GM21737 (cell line): ENCODE measurements at regions not wholly inside any gene's neighbourhood (a gene's known extent, or its start where the extent isn't known, plus 50 kb on each side); places are given as distances from the start of the nearest gene placed in this dataset.
"Not testable (repeated sequence)": the region's sequence is repeated elsewhere in the genome, so short reads cannot be mapped to it uniquely, and the experiment has no call there.

Experiments used
- ATAC-seq: cut with Tn5 transposase; IDR thresholded peaks from one replicate; pipeline ENCODE4 v1.9.1; 2021; ENCODE audit warnings: mild to moderate bottlenecking, moderate library complexity; ENCODE audit not compliant: unreplicated experiment

DNA sequence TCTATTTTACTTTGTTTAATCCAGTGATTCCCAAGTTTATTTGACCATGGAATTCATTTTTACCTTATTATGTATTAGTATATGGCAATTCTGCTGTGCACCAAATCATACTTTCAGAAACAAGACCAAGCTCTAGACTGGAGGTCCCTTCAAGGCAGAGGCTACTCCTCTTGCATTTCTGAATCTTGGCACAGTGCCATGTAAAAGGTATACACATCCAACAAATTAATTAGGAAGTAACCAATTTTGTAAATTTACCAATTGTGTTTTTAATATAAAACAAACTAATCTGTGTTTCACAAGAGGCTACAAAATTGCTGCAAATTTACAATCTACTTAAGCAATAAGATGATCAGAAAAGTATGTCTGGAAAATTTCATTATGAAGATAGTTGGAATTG lies 712.2 kb upstream of the HS3ST1 start:
- no peak for ATAC-seq

DNA sequence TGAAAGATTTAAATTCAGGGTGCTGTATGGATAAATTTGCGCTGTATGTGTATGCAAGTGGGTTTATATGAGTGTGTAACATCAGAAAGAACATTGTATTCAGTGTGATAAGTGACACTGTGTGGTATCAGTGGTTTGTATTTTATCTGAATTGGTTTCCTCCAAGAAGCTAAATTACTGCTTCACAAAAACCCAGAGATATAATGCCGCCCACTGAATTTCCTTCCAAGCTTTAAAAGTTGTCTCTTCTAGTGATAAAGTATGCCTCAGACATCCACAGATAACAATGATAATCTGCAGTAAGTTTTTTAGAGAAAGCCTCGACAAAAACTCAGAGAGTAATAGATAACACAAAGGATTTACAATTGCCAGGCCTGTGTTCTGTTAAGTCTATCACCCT lies 710.6 kb upstream of the HS3ST1 start:
- ATAC-seq, result no peak

DNA sequence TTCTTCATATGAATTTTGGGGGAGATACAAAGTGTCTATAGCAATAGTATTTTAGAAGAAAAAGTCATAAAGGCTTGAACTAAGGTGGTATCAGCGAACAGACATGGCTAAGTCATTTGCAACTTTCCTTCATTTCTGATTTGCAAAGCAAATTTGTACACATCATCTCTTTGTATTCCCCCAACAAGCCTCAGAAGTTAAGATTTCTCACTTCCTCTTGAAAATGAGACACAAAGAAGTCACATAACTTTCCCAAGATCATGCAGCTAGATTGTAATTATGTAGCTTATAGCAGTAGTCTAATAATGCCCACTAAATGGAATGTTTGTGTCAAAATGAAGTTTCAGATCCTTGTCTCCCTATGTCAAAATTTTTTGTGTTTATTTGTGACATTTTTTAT lies 709.8 kb upstream of the HS3ST1 start:
- ATAC-seq, result no peak

DNA sequence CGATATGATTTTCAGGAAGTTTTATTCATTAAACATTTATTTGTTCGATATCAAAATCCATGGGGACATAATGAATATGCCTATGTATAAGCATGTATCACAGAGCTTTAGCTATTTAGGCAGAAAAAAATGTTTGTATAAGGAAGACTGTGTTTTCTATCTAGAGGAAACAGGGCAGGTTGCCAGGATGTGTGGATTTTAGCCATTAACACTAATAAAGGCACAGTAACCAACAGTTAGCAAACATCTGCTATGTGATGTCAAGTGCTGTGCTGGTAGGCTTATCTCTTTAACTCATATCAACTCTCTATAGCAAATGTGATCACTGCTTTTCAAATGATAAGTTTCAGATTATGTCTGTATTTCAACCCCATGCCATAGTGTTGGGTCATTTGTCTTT lies 708.9 kb upstream of the HS3ST1 start:
- no peak for ATAC-seq

DNA sequence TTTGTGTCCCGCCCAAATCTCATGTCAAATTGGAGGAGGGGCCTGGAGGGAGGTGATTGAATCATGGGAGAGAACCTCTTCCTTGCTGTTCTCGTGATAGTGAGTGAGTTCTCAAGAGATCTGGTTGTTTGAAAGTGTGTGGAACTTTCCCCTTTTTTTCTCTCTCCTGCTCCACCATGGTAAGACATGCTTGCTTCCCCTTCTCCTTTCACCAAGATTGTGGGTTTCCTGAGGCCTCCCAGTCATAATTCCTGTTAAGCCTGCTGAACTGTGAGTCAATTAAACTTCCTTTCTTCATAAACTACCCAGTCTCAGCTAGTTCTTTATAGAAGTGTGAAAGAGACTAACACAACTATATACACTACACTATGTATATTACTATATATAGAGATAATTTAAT lies 697.8 kb upstream of the HS3ST1 start:
- no peak for ATAC-seq

DNA sequence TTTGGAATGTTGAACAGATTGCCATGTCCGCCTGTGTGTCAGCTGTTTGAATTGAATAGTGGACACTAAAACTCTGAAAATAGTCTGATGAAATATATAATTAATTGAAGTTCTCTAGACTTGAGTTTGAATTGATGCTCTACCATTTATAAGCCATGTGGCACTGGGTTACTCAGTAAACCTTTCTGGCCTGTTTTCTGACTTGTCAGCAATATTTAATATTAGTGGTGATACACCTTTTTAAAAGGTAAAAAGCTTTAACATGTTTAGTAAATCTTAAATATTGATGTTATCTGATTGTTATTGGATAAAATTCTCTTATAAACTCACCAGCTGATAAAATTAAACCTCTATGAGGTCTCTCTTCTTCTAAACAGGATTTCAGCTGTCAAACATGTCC lies 695.4 kb upstream of the HS3ST1 start:
- no peak for ATAC-seq

DNA sequence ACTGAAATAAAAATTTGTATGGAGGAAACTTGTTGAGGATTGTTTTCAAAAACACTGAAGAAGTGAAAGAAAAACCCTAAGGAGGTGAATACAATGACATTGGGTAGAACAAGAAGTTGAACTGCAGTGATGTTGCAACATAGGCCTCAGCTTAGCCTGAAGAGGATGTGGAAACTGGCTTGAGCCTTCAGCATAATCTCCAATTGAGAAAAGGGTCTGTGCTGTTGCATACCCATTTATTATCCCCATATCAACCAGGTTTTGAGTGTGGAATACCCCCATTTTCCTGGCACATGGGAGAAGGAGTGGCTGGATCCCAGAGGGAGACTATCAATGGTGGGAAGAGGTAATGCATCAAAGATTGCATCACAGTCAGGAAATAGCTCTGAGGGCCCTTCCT lies 695.0 kb upstream of the HS3ST1 start:
- ATAC-seq, result no peak

DNA sequence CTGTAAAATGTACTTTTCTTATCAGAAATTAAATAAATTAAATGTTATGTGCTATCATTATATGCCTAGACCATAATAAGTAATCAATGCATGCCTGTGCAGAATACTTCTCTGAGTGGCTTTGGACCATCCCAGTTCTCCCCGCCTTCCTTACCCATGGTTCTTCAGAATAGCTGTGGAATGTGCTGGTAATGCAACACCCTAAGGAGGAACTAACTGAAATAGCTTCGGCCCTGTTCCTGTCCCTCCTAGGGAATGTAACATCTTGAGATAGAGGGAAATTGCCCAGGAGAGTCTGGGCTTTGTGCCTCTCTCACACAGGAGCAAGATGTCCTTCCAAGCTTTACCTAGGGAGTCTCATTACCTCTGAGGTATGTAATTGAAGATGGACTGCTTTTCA lies 693.6 kb upstream of the HS3ST1 start:
- ATAC-seq, result no peak

DNA sequence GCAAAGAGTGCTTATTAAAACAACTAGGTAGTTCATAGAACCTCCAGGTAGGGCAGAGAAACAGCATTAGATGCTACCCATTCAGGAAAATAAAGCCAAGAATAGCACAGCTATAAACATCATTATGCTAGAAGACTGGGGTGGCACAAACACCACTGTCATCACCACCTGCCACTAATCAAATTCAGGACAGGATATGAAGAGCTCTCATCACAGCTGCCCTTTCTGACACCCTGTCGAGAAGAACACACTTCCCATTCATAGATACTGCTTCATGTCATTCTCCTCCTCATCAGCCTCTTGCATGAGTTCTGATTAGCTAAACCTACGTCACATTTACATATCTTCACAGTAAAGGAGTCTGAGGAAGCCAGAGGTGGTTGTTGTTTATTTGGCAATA lies 692.3 kb upstream of the HS3ST1 start:
- no peak for ATAC-seq

DNA sequence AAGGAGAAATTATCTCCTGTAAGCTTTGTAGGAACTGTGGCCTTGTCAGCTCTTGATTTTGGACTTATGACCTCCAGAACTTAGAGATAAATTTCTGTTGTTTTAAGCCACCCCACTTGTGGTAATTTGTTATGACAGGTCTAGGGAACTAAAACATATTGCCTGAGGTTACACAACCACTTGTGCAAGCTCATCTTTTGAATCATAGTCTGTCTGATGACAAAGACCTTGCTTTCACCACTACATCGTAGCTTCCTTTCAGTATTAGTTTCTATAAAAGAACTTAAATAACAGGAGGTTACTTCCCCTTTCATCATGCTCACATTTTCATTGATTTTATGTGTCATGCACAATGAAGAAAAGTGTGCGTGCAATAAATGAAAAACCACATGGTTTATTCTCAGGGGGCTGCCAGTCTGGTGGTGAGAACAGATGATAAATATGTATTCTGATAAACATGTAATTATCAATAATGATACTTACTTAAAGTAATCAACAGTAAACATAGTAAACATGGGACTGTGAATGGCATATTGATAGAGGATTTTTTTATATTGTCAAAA lies 690.0 kb upstream of the HS3ST1 start:
- ATAC-seq, result peak; percentile 67

DNA sequence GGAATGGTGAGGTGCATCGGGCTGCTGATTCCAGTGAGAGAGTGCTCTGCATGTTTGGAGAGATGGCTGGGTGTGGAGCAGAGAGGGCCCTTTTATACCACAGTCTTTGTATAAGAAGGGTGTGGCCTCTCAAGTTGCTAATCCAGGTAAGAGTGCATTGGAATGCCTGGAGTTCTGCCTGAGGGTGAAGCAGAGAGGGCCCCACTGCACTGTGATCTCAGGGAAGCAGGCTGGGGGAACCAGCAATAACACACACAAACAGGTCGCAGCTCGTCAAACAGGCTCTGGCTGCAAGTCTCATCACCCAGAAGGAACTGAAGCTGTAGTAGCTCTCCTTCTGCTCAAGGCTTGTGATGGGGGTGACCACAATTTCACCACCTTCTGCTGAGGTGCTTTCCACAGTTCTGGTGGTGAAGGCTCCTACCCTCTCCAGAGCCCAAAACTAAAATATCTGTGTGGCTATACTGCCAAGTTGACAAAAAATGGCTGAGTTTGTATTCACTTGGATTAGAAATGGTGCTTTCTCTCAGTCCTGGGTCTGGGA lies 687.4 kb upstream of the HS3ST1 start:
- no peak for ATAC-seq

DNA sequence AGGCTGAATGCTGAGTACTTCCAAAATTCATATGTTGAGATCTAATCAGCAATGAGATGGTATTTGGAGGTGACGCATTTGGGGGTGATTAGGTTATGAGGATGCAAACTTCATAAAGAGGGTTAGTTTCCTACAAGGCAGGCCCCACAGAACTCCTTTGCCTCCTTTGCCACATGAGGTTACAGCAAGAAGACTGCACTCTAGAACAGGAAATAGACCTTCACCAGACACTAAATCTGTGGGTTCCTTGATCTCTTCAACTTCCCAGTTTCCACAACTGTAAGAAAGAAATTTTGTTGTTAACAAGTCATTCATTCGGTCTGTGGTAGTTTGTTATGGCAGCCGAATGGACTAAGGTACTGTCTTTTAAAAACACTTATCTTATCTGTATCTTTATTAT lies 681.9 kb upstream of the HS3ST1 start:
- no peak for ATAC-seq

DNA sequence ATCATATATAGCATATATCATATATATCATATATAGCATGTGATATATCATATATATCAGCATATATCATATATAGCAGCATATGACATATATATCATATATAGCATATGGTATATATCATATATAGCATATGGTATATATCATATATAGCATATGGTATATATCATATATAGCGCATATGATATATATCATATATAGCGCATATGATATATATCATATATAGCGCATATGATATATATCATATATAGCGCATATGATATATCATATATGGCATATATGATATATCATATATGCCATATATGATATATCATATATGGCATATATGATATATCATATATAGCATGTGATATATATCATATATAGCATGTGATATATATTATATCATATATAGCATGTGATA lies 680.4 kb upstream of the HS3ST1 start:
- not testable (repeated sequence) for ATAC-seq

DNA sequence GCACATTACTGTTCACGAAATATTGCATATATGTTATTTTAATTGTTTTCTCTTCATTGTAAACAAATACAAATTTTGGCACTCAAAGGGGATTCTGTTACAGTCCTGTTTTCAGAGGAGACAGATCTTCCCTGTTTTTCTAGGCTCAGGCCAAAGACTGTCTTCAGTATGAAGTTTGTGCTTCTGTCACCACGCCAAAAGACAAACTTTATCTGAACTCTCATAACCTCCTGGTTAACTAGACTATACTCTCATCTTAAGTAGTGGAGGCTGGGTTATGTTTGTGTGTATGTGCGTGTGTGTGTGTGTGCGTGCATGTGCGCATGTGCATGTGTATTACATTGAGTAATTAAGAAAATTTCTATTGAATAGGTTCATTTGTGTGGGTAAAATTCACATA lies 676.8 kb upstream of the HS3ST1 start:
- no peak for ATAC-seq

DNA sequence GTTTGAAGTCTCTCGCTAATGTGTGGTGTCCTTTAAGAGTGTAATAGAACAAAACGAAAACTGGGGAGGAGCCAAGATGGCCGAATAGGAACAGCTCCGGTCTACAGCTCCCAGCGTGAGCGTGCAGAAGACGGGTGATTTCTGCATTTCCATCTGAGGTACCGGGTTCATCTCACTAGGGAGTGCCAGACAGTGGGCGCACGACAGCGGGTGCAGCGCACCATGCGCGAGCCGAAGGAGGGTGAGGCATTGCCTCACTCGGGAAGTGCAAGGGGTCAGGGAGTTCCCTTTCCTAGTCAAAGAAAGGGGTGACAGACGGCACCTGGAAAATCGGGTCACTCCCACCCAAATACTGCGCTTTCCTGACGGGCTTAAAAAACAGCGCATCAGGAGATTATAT lies 661.2 kb upstream of the HS3ST1 start:
- ATAC-seq, result not testable (repeated sequence)

DNA sequence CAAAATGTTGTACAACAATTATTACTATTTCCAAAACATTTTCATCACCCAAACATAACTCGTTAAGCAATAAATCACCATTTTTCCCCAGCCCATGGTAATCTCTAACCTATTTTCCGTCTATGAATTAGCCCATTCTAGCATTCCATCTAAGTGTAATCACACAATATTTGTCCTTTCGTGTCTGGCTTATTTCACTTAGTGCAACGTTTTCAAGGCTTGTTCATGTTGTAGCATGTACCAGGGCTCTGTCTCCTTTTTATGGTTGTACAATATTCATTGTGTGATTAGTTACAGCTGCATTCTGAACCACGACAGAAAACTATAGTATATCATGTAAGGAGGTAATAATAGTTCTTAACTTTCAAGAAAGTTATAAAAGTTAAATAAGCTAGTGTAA lies 656.0 kb upstream of the HS3ST1 start:
- ATAC-seq, result no peak

DNA sequence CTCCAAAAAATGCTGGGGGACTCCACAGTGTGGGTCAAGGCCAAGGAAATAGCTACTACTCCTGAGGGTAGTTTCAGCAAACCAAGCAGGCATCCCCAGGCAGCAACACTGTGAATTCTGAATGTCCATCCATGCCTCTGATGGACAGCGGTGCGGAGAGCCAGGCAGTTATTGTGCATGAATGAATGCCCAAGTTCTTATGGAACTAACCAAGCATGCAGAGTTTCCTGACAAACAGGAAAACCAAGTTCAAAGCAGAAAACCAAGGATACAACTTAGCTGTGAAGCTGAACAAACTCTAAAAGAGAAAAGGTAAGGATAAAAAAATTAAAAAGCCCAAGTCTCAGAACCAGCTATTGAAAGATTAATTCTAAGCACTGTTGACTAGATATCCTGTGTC lies 642.6 kb upstream of the HS3ST1 start:
- no peak for ATAC-seq

DNA sequence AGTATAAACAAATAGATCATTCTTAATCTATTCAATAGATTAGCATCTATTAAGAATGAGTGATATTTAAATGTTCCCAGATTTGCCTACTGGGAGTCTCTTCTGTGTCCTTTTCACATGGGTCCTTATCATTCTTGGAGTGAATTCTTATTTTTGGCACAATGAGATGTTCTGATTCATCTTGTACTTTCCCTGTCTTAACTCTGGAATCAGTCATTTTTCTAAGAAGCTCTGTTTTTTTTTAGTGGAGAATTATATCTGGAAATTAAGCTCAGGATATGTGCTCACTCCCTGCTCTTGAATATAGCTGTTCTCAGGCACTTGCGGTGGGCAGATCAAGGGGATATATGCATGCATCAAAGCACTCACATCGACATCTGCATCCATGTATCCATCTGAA lies 625.3 kb upstream of the HS3ST1 start:
- no peak for ATAC-seq

DNA sequence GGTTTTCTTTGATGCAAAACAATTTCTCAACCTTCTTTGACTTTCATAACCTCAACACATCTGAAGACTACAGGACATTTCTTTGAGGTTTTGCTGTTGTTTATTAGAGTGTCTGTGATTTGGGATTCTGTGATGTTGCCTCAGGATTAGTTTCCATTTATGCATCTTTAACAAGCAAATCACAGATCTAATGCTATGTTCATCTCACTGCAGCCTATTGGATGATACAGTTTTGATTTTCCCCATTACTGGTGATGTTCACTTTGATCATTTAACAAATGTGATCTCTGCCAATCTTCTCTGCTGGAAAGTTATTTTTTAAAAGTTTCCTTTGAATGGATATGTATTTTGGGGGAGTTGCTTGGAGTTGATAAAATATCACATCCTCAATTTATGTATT lies 624.9 kb upstream of the HS3ST1 start:
- no peak for ATAC-seq

DNA sequence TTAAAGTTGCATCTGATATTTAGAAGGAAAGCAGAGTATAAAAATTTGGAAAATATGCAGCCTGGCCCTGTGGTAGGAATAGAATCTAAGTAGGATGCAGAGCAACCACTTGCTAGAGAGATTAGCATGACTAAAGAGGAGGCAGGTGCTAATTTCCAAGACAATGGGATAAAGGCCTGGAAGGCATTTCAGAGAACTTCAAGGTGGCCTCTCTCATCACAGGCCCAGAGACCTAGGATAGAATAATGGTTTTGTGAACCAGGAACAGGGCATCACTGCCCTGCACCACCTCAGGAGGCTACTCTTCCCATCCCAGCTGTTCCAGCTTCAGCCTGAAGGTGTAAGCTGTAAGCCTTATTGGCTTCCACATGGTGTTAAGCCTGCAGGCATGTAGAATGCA lies 621.7 kb upstream of the HS3ST1 start:
- no peak for ATAC-seq

DNA sequence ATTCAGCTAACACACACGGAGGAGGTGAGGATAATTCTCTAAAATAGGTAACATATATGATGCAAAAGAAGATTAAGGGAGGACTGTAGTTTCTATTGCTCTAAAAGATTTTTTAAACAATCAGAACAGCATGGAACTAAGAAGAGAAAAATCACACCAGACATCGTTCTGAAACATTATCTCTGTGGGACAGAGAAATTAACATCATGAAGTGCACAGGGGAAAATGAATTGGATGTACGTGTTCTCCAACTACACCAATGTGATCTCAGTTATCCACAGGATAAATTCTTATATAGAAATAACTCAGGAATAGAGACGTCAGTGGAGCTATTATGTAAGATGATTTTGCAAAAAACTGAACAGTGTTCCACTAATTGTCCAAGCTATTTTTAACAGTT lies 614.1 kb upstream of the HS3ST1 start:
- no peak for ATAC-seq

DNA sequence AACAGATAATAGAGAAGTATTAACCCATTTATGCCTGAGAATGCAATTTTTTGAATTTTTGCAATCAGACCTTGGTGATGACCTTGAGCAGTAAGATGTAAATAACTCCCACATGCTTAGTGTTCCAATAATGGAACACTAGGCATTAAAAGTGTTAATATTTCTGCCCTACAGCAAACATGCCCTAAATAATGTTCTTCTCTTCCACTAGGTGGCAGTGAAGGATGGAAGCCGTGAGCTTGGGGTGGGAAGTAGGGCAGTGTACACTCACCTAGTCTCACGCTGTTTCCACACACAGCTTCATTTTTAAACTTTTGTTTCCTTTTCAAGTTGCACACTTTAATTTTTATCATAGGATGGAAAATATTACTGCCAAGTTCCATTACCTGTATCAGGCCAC lies 613.1 kb upstream of the HS3ST1 start:
- ATAC-seq, result no peak

DNA sequence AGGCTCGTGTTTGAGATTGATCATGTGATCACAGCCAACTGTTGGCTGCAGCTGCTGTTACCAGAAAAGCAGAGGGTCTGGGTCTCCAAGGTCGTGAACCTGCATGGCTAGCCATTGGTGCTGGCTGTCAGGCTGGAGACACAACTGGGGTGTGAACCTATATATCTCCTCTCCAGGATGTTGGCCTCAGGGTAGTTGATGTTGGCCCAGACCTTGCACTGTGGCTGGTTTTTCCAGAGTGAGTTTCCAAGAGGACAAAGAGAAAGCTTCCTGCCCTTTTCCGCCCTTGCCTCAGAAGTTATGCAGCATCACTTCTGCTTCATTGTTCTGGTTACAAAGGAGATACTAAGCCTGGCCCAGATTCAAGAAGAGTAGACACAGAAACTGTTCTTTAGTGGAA lies 607.8 kb upstream of the HS3ST1 start:
- no peak for ATAC-seq

DNA sequence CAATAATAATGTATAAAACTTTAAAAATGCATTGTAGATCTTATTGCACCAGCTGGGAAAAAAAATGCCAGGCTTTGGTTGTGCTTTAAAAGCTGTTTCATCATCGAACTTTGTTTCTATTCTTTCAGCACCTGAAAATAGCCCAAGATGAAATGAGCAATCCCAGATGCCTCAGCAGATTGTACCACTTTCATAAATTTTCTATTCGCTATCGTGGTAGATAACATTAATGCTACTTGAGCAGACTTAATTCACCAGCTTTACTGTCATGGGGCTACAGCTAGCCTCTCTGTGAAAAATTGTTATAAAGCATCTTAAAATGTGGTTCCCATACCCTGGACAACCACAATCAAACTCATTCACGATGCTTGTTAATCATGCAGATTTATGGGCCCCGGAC lies 599.6 kb upstream of the HS3ST1 start:
- no peak for ATAC-seq
